ENCODE measurements at regions not wholly inside any gene's neighbourhood (a gene's known extent, or its start where the extent isn't known, plus 50 kb on each side); places are given as distances from the start of the nearest gene placed in this dataset.

DNA sequence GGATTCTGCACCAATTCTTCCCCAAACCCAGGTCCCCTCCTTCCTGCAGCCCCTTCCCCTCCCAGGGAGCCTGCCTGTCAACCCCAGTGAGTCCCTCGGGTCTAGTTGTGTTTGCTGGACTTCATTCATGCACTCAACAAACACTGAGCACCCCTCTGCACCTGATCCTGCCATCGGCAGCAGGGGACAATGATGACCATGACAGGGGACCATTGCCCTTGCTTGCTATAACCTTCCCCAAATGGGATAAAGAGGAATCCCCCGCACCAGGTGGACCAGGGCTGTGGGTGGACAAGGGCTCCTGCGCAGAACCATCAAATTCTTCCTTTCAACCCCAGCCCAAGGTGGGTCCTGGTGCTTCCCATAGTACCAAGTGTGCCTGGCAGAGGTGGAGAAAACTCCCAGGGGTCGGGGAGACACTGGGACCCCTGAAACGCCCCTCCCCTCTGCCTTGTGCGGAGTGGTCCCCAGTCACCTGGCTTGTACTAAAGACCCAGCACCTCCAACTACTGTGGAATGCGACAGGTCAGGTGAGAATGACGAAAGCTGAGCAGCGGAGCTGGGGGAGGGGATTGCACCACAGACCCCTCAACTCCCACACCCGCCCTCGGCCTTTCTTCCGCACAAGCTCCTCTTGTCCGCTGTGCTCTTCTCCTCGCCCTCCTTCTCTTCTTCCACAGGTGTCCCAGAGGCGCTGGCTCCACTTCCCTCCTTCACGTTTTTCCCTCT lies 119.9 kb upstream of the ZNF217 start:
- no peak for DNase-seq

DNA sequence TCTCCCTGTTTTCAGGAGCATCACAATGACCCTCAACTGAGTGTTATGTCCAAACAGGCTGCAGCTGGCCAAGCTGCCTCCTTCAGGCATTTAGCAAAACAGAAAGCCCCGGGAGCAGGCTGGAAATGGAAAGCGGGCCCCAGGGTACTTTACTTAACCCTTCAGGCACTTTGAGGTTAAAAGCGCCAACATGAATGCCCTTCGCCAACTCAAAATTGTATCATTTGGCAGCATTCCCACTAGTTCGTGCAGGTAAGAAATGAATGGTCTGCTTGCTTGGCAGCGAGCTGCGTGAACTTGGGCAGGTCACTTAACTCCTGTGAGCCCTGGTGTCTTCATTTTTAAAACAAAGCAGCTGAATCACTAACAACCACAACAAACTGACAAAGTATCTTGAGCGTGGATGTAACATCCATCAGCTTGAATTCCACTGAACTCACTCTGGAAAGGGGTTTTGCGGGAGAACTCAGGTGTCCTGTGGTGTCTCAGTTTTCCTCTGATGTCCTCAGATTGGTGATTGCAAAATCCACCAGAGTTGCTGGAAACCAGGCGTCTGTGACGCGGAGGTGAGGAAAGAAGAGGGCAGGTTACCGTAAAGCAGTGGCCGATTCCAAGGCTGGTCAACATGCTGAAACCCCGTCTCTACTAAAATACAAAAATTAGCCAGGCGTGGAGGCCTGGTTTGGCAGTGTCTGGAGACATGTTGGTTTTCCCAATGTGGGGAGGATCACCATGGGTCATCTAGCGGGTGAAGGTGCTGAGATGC lies 118.8 kb upstream of the ZNF217 start:
- DNase-seq, result no peak

DNA sequence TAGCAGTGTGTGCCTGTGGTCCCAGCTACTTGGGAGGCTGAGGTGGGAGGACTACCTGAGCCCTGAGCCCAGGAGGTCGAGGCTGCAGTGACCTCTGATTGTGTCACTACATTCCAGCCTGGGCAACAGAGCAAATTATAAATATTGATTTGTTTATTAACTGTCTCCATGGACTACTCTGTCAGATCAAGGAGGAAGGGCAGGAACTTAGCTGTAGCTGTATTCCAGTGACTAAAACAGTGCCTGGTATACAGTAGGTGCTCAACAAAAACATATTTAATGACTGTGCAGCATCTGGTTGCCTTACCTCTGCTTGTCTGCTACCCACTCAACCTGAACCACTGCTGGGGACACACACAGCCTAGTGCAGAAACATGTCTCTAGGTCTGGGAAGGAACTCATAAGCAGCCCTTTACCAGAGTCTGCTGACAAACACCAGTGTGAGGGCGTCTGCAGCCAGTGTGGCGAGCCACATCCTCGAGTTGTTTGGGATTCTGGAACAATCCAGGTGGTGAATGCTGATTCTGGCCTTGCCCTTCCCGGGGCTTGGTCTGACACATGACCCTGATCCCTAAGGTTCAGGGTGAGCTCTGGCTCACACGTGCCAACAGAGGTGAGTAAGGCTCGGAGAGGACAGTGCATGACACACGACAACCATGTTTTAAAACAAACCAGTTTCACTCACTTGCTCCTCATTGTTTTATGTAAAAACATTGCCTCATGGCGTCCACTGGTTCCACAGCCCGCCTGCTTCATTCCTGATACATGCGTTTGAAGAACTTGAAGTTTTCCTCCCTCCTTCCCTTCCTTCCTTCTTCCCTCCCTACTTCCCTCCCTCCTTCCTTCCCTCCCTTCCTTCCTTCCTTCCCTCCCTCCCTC lies 117.9 kb upstream of the ZNF217 start:
- no peak for DNase-seq

DNA sequence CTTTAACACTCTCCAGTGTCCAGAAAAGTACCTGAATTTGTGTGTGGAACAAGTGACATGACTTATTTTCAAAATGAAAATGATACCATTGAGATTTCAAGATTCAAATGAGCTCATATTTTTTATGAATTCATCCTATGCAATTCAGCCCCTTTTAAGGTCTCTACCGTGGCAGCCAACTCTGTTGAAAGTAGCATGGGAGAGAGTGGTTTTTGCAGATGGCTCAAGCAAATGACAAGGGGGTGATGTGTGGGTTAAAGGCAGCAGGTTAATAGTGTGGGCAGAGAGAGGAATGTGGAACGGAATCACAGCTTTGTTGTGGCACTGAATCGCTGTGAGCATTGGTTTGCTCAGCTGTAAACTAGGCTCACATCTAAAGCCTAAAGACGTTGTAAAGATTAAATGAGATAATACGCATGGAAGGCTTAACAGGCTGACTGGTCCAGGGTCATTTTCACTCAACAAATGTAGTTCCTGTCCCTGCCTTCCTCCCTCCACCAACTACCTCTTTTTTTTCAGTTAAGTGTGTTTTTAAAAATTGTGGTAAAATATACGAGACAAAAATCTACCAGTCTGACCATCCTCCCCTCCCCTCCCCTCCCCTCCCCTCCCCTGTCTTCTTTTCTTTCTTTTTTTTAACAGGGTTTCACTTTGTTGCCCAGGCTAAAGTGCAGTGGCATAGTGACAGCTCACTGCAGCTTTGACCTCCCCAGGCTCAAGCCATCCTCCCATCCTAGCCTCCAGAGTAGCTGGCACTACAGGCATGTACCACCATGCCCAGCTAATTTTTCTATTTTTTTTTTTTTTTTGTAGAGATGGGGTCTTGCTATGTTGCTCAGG lies 114.7 kb upstream of the ZNF217 start:
- DNase-seq, result peak; percentile 75

DNA sequence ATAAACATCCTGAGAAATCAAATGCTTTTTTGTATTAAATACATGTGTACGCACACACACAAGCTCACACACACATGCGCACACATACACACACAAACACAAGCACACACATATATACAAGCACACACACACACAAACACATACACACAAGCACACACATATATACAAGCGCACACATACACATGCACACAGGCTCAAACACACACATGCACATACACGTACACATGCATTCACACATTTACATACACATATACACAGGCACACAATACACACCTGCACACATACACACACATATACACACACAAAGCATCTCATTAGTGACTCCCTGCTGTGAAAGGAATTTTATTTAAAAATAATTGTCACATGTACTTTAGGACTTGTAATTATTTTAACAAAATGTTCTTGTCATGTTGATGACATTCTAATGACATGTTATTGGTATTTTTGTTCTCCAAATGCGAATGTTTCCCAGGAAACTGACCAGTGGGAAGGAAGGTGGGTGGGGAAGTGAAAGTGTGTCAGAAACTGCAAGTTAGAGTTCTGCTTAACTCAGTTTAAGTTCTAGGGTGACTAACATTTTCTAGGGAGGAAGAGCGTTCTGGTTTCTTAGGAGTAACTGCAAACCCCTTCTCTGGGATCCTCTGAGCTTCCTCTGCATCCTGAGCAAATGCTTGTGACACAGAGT lies 113.9 kb upstream of the ZNF217 start:
- DNase-seq, result peak; percentile 68

DNA sequence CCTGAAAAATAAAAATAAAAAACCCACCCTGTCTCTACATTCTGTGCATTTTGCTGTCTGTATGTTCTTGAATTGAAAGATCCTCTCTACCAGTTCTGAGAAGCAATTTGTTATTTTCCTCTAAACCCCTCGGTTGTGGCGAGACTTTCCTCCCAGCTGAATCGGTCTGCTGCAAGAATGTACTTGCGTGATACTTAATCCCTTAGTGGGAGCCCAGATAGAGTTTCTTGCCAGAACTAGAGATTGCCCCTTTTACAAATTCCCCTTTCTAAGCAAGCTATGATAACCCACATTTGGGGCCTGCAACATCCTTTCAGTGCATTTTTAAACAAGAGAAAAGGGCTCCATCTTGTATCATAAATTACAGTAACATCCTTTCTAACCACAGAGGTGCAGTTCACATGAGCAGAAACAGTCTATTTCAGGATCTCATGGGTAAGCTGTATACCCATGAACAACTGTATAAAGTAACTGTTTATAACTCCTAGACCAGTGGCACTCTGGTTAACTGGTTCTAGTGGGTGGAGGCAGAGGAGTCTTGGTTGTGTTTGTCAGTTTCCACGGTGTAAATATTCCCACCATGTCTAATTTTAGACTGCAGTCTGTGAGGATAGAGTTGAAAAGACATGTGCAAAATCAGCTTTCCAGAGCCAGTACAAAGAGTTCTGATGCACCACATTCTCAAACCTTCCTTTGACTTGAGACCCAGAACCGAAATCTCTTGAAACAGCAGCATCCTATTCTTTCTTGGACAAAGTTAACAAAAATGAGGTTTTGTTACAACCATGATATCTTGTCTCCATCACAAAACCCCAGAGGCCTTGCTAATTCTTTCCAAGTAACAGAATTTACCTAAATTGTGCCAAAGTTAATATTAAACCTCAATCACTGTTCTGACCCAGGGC lies 113.1 kb upstream of the ZNF217 start:
- DNase-seq, result no peak

DNA sequence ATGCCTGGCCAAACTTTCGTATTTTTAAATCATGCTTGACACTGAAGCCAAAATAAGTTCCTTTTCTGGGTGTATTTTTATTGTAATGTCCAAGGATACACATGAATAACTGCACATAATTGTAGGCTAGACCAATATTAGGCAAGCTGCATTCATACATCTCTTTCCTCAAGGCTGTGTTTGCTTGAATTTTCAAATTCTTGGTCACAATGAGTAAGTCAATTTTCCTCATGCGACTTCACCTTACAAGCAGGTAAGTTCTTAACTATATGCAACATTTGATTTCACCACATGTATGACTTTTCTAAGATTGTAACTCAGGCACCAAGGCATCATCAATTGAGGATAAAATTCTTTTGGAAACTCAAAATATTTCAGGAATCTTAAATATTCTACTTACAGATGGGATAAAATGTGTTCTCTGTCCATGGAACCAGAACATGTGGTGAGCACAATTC lies 112.4 kb upstream of the ZNF217 start:
- DNase-seq, result no peak

DNA sequence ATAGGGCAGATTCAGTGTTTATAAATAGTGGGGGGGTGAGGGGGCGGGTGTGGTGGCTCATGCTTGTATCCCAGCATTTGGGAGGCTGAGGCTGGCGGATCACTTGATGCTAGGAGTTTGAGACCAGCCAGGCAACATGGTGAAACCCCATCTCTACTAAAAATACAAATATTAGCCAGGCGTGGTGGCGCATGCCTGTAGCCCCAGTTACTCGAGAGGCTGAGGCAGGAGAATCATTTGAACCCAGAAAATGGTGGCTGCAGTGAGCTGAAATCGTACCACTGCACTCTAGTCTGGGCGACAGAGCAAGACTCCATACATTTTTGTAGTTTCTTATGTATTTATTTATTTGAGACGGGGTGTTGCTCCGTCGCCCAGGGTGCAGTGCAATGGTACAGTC lies 109.0 kb upstream of the ZNF217 start:
- no peak for DNase-seq

DNA sequence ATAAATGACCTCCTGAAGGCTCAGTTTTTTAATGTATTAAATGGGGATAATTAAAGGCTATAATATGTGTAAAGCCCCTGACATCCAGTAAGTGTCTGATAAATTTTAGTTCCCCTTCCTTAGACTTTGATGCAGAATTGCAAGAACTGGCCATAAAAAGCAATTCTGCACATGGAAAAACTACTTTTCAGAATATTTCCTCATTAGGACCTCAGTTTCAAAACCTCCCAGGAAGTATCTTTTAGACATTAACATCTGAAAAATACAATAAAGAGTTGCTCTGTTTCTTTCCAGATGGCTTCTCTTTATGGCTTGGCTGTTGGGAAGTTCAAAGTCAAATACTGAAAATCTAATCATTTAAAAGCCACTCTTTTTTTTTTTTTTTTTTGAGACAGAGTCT lies 106.3 kb upstream of the ZNF217 start:
- DNase-seq, result no peak

DNA sequence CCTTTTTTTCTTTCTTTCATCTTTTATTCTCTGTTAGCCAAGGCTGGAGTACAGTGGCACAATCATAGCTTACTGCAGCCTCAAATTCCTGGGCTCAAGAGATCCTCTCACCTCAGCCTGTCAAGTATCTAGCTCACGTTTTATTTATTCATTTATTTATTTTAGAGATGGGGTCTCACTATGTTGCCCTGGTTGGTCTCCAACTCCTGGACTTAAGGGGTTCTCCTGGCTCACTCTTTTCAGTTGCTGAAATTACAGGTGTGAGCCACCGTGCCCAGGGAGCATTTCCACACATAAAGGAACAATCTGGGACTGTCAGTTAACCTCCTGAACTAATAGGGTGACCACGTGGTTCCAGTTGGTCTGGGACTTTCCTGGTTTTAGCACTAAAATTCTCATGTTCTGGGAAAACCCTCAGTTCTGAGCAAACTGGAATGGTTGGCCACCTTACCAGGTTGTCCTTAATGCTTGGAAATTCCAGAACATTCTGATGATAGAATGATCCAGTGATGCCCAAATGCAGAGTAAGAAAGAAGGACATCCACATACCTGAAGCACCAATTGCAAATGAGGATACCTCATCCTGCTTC lies 105.5 kb upstream of the ZNF217 start:
- no peak for DNase-seq

DNA sequence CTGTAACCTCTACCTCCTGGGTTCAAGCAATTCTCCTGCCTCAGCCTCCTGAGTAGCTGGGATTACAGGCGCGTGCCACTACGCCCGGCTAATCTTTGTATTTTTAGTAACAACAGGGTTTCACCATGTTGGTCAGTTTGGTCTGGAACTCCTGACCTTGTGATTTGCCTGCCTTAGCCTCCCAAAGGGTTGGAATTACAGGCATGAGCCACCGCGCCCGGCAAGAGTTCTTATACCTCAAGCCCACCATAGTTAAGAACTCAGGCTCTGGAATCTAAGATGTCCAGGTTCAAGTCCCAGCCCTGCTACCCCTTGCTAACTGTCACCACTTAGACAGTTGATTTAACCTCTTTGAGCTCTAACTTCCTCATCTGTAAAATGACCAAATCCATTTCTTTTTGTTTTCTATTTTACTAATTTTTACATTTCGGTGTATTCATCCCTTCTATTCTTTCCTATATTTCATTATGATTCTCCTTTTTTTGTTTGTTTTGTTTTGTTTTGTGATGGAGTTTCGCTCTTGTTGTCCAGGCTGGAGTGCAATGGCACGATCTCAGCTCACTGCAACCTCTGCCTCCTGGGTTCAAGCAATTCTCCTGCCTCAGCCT lies 104.8 kb upstream of the ZNF217 start:
- no peak for DNase-seq

DNA sequence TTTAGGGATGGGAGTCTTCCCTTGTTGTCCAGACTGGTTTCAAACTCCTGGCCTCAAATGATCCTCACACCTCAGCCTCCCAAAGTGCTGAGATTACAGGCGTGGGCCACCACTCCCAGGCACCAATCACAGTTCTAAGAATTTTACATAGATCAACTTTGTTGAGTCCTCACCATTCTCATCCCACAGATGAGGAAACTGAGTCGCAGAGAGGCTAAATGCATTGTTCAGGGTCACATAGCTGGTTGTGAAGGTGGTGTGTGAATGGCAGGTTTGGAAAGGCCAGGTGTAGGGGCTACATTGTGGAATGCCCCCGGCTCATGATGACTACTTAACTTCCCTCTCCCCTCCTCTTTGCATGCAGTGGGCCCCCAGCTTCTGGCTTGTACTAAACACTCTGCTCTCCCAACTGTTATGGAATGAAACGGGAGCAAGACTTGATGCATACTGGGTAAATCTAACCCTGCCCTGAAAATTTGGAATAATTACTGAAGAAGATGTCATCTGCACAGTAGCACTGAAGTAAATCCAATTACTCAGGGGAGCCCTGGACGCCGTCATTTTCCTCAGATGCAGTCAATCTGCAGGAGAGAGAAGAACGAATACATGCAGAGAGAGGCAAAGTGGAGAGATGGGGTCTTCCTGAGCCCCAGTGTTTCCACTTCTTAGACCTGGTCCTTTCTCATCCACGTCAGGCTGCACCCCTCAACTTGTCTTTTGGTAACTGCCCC lies 102.3 kb upstream of the ZNF217 start:
- no peak for DNase-seq

DNA sequence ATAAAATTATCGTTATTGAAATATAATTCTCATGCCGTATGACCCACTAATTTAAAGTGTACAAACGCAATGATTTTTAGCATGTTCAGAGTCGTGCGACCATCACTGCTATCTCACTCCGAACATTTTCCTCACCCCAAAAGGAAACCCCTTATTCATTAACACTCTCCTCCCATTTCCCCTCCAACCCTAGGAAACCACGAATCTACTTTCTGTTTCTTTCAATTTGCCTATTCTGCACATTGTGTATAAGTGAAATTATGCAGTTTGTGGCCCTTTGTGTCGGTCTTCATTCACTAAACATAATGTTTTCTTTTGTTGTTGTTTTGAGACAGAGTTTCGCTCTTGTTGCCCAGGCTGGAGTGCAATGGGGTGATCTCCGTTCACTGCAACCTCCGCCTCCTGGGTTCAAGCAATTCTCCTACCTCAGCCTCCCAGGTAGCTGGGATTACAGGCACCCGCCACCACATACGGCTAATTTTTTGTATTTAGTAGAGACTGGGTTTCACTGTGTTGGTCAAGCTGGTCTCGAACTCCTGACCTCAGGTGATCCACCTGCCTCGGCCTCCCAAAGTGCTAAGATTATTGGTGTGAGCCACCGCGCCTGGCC lies 99.7 kb upstream of the ZNF217 start:
- DNase-seq, result no peak

DNA sequence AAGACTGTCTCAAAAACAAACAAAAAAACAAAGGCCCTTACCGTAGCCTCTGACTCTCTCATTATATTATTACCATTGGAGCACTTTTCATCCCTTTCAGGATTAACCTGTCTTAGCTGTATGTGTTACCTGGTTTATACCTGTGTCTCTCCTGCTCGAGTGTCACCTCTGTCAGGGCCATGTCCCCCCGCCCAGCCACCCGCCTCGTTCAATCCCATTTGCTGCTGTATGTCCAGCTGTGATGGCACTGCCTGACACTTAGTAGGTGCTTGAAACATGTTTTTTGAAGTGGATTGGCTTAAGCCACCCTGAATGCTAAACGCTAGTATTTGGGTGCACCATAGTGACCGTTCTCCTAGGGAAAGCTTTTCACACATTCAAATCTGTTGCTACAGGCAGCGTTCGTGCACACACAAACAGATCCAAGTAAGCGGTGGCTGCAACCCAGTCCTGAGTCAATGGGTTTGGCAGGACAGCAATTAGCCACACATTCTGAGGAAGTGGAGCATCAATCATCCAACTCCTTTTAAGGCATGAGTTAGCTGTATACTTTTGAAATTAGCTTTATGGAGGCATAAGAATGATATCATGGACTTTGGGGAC lies 98.9 kb upstream of the ZNF217 start:
- no peak for DNase-seq

DNA sequence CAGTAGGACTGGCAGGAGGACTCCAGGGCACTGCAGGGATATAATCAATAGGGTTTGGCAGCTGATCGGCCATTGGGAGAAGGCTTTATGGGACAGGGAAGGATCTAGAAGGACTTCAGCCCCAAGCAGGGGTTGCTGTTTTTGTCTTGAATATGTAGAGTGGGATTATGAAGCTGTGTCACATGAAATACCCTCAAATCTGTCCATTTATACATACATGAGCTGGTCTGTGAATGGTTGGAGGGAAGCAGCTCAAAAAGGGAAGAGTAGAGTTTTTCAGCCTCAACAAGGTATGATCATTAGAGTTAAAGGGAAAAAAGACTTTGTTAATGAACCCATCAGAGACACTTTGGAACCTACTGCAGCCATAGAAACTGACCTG lies 98.2 kb upstream of the ZNF217 start:
- no peak for DNase-seq

DNA sequence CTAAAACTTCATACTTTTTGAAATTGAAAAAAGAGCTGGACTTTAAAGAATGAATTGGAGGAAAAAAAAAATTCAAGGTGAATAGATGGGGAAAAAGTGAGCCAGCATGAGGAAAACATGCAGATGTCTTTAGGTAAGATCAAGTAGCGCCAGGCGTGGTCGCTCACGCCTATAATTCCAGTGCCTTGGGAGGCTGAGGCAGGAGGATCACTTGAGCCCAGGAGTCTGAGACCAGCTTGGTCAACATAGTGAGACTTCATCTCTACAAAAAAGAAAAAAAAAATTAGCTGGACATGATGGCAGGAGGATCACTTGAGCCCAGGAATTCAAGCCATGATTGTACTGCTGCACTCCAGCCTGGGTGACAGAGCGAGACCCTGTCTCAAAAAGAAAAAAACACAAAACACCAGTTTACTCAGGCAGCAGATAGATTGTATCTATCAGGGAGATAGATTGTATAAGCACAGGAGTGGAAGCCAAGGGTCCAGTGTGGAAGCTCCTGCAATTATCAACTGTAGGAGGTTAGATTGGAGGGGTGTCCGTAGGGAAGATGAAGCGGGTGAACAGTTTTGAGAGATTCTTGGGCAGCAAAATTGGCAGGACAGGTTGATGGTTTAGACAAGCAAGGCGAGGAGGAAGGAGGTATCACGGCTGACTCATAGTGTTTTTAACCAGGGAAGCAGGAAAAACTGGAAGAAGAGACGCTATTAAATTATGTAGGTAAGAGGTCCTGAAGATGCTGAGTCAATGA lies 97.6 kb upstream of the ZNF217 start:
- no peak for DNase-seq

DNA sequence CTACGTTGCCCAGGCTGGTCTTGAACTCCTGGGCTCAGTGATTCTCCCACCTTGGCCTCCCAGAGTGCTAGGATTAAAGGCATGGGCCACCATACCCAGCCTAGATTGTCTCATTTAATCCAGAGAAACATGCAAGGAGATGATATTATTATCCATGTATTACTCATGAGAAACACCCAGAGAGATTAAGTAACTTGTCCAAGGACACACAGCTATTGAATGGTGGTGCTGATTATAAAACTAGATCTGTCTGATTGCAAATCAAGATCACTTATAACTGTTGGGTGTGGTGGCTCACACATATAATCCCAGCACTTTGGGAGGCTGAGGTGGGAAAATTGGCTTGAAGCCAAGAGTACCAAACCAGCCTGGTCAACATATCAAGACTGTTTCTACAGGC lies 94.4 kb upstream of the ZNF217 start:
- DNase-seq, result no peak

Measured in activated CD8-positive, alpha-beta memory T cell treated with anti-CD3 and anti-CD28 coated beads for 24 hours (primary cell).